Neural progenitor cell (in vitro differentiated cells): ENCODE measurements at regions not wholly inside any gene's neighbourhood (a gene's known extent, or its start where the extent isn't known, plus 50 kb on each side); places are given as distances from the start of the nearest gene placed in this dataset.

Source experiments
- DNase-seq: peaks from one replicate; pipeline ENCODE4 v3.0.0-alpha.2; 2016; ENCODE audit warnings: low spot score
- H2AFZ ChIP-seq: fragments of 200-600 bp; sonication (generic); replicated peaks from 2 replicates; pipeline ENCODE4 v1.6.1; 2016; ENCODE audit warnings: antibody characterized with exemption
- H3F3A ChIP-seq: fragments of 200-600 bp; sonication (generic); 2 replicates; pipeline ENCODE4 v1.6.1; 2016; ENCODE audit warnings: antibody characterized with exemption, low read depth
- H3K27ac ChIP-seq: fragments of 200-600 bp; sonication (generic); 2 replicates; pipeline ENCODE4 v1.5.1; 2016; ENCODE audit warnings: mild to moderate bottlenecking
- H3K27me3 ChIP-seq: fragments of 200-600 bp; sonication (generic); 2 replicates; pipeline ENCODE4 v1.6.1; 2016; ENCODE audit warnings: mild to moderate bottlenecking, moderate library complexity
- H3K36me3 ChIP-seq: fragments of 200-600 bp; sonication (generic); 2 replicates; pipeline ENCODE4 v1.5.1; 2016
- H3K4me1 ChIP-seq: fragments of 200-600 bp; sonication (generic); 2 replicates; pipeline ENCODE4 v1.6.1; 2016; ENCODE audit warnings: mixed run types
- H3K4me2 ChIP-seq: fragments of 200-600 bp; sonication (generic); 2 replicates; pipeline ENCODE4 v1.6.1; 2016
- H3K4me3 ChIP-seq: fragments of 200-600 bp; sonication (generic); 2 replicates; pipeline ENCODE4 v1.5.1; 2016
- H3K79me2 ChIP-seq: fragments of 200-600 bp; sonication (generic); 2 replicates; pipeline ENCODE4 v1.6.1; 2016; ENCODE audit warnings: low read depth
- H3K9ac ChIP-seq: fragments of 200-600 bp; sonication (generic); 2 replicates; pipeline ENCODE4 v1.6.1; 2016
- H3K9me3 ChIP-seq: fragments of 200-600 bp; sonication (generic); 2 replicates; pipeline ENCODE4 v1.5.1; 2016; ENCODE audit warnings: low read depth
- H4K20me1 ChIP-seq: fragments of 200-600 bp; sonication (generic); 2 replicates; pipeline ENCODE4 v1.6.1; 2016; ENCODE audit warnings: low read depth
- H3K27ac Mint-ChIP-seq: 3 replicates; pipeline ENCODE4 v1.8.0; 2021; ENCODE audit warnings: mixed read lengths
- H3K27me3 Mint-ChIP-seq: 2 replicates; pipeline ENCODE4 v1.8.0; 2022; ENCODE audit warnings: low read depth, mild to moderate bottlenecking, inconsistent platforms, moderate library complexity, mixed read lengths; ENCODE audit not compliant: insufficient read depth
- H3K36me3 Mint-ChIP-seq: 3 replicates; pipeline ENCODE4 v1.8.0; 2021; ENCODE audit warnings: mixed read lengths
- H3K4me1 Mint-ChIP-seq: 3 replicates; pipeline ENCODE4 v1.8.0; 2021; ENCODE audit warnings: mixed read lengths
- H3K4me3 Mint-ChIP-seq: 3 replicates; pipeline ENCODE4 v1.8.0; 2021; ENCODE audit warnings: mild to moderate bottlenecking, moderate library complexity, mixed read lengths
- H3K9me3 Mint-ChIP-seq: 3 replicates; pipeline ENCODE4 v1.8.0; 2020; ENCODE audit warnings: mixed read lengths
- EZH2 ChIP-seq: fragments of 200-600 bp; sonication (generic); IDR thresholded peaks from 2 replicates; pipeline ENCODE4 v1.6.1; 2017; ENCODE audit warnings: antibody characterized with exemption, mild to moderate bottlenecking, moderate library complexity
- EZH2phosphoT487 ChIP-seq: fragments of 200-600 bp; sonication (generic); IDR thresholded peaks from 2 replicates; pipeline ENCODE4 v1.6.1; 2017; ENCODE audit warnings: antibody characterized with exemption
- TF ChIP-seq, protein P1 (sequence below): fragments of 200-600 bp; sonication (generic); IDR thresholded peaks from 2 replicates; pipeline ENCODE4 v1.5.1; 2017; ENCODE audit warnings: antibody characterized with exemption, mild to moderate bottlenecking

- H3K9ac ChIP-seq: no peak overlapping the region
- no peaks in the 10 kb centered on the region for H3K36me3 Mint-ChIP-seq
- H4K20me1 ChIP-seq: no peaks in the 10 kb centered on the region
- H3K36me3 ChIP-seq: no peaks in the 10 kb centered on the region
- peaks cover 49% of the 10 kb centered on the region for H3K4me1 Mint-ChIP-seq
- H3K27ac Mint-ChIP-seq: peak overlapping the region; percentile 86
- H3K4me1 ChIP-seq: peaks cover 57% of the 10 kb centered on the region
- peak overlapping the region; percentile 97 for H3K27ac ChIP-seq
- no peaks in the 10 kb centered on the region for H3K27me3 ChIP-seq
- peak; percentile 39 for DNase-seq
- peak overlapping the region; percentile 63 for H3K4me2 ChIP-seq
- H3K9me3 ChIP-seq: no peaks in the 10 kb centered on the region
- peaks cover 42% of the 10 kb centered on the region for H3F3A ChIP-seq
- peak overlapping the region; percentile 55 for H3K4me3 Mint-ChIP-seq
- peak overlapping the region; percentile 10 for H3K4me3 ChIP-seq
- H3K27me3 Mint-ChIP-seq: peaks cover 5% of the 10 kb centered on the region
- H3K9me3 Mint-ChIP-seq: no peaks in the 10 kb centered on the region
- H3K79me2 ChIP-seq: no peaks in the 10 kb centered on the region
- TF ChIP-seq EZH2phosphoT487 (no peak), EZH2 (no peak)
- TF ChIP-seq, protein P1, sequence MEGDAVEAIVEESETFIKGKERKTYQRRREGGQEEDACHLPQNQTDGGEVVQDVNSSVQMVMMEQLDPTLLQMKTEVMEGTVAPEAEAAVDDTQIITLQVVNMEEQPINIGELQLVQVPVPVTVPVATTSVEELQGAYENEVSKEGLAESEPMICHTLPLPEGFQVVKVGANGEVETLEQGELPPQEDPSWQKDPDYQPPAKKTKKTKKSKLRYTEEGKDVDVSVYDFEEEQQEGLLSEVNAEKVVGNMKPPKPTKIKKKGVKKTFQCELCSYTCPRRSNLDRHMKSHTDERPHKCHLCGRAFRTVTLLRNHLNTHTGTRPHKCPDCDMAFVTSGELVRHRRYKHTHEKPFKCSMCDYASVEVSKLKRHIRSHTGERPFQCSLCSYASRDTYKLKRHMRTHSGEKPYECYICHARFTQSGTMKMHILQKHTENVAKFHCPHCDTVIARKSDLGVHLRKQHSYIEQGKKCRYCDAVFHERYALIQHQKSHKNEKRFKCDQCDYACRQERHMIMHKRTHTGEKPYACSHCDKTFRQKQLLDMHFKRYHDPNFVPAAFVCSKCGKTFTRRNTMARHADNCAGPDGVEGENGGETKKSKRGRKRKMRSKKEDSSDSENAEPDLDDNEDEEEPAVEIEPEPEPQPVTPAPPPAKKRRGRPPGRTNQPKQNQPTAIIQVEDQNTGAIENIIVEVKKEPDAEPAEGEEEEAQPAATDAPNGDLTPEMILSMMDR: no peak
- no peak overlapping the region for H2AFZ ChIP-seq
Measured at GRCh38 chr15:96089405-96090058, 241.0 kb upstream of the NR2F2 start.

DNA sequence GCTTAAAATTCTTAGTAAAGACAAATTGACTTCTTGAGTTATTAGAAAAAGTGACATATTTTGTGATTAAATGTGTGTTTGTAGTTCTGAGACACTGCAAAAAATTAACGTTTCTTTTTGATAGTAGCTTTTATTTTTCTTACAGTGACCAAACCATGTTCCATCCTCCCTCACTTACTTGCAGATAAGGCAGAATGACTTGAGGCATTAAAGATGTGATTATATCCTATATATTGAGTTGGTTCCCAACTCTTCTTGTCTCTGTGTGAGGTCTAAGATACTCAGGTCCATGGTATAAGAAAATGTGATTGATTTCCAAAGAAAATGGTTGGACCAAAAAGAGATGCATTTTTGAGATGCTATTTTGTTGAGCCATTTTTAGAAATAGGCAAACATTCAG lies 238.3 kb upstream of the NR2F2 start:
- peaks cover 2% of the 10 kb centered on the region for H3K36me3 Mint-ChIP-seq
- TF ChIP-seq, protein P1: no peak
- TF ChIP-seq EZH2: no peak
- no peaks in the 10 kb centered on the region for H3K36me3 ChIP-seq
- H3K4me3 Mint-ChIP-seq: no peak overlapping the region
- no peak overlapping the region for H3K9ac ChIP-seq
- no peak overlapping the region for H3K27ac ChIP-seq
- H4K20me1 ChIP-seq: no peaks in the 10 kb centered on the region
- H3K4me3 ChIP-seq: no peak overlapping the region
- no peak overlapping the region for H3K27ac Mint-ChIP-seq
- H3K27me3 ChIP-seq: no peaks in the 10 kb centered on the region
- H3F3A ChIP-seq: peaks cover 37% of the 10 kb centered on the region
- H2AFZ ChIP-seq: no peak overlapping the region
- no peak for DNase-seq
- H3K9me3 Mint-ChIP-seq: peaks cover 4% of the 10 kb centered on the region
- no peak overlapping the region for H3K4me2 ChIP-seq
- peaks cover 5% of the 10 kb centered on the region for H3K27me3 Mint-ChIP-seq
- peaks cover 40% of the 10 kb centered on the region for H3K4me1 ChIP-seq
- H3K9me3 ChIP-seq: no peaks in the 10 kb centered on the region
- no peaks in the 10 kb centered on the region for H3K79me2 ChIP-seq
- peaks cover 35% of the 10 kb centered on the region for H3K4me1 Mint-ChIP-seq

DNA sequence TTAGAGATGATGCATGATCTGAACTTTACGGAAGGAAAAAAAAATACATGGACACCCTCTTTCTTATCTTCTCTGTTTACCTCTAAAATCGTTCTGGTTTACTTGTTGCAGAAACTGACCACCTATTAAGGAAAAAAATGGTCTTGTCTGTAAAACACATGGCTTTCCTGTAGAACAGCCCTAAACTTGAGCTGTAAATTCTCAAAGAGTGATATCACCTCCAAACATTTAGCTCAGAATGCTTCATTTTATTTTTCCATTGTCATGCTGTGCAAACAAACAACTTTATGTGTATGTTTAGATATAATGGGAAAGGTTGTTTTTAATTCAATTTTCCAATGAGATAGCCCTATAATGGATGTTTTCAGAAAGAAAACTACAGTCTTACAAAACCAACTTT lies 237.4 kb upstream of the NR2F2 start:
- Mint-ChIP-seq H3K9me3 (peaks cover 4% of the 10 kb centered on the region), H3K36me3 (peaks cover 2% of the 10 kb centered on the region), H3K4me1 (peaks cover 27% of the 10 kb centered on the region), H3K27me3 (peaks cover 5% of the 10 kb centered on the region), H3K27ac (no peak overlapping the region), H3K4me3 (no peak overlapping the region)
- H3F3A ChIP-seq: peaks cover 28% of the 10 kb centered on the region
- H3K4me3 ChIP-seq: no peak overlapping the region
- DNase-seq: no peak
- H3K9ac ChIP-seq: no peak overlapping the region
- no peak for TF ChIP-seq EZH2phosphoT487
- no peak for TF ChIP-seq EZH2
- TF ChIP-seq, protein P1: no peak
- H2AFZ ChIP-seq: no peak overlapping the region
- no peaks in the 10 kb centered on the region for H4K20me1 ChIP-seq
- no peaks in the 10 kb centered on the region for H3K36me3 ChIP-seq
- no peaks in the 10 kb centered on the region for H3K27me3 ChIP-seq
- H3K4me2 ChIP-seq: no peak overlapping the region
- H3K9me3 ChIP-seq: no peaks in the 10 kb centered on the region
- no peak overlapping the region for H3K27ac ChIP-seq
- no peaks in the 10 kb centered on the region for H3K79me2 ChIP-seq
- peaks cover 38% of the 10 kb centered on the region for H3K4me1 ChIP-seq
